GM12873 (cell line): ENCODE measurements at regions not wholly inside any gene's neighbourhood (a gene's known extent, or its start where the extent isn't known, plus 50 kb on each side); places are given as distances from the start of the nearest gene placed in this dataset.

Experiments
- TF ChIP-seq, protein P1 (sequence below): IDR thresholded peaks from 2 replicates; pipeline ENCODE4 v1.5.1; 2012; ENCODE audit warnings: low read depth, mild to moderate bottlenecking, moderate library complexity, low read length, control low read depth; ENCODE audit not compliant: insufficient read depth; ENCODE audit errors: missing control alignments

DNA sequence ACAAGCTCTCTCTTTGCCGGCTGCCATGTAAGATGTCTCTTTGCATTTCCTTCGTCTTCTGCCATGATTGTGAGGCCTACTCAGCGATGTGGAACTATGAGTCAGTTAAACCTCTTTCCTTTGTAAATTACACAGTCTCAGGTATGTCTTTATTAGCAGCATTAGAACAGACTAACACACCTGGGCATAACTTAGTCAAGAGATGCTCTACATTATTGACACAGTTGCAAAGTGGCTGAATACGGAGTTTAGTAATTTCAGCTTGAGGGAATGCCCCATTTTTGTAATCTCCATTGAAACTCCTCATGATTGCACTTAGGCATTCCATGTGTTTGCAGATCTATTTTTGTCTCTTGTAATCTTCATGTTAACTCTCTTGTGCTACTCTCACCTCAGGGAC is 299.5 kb upstream of the HAND2 start:
- TF ChIP-seq, protein P1, sequence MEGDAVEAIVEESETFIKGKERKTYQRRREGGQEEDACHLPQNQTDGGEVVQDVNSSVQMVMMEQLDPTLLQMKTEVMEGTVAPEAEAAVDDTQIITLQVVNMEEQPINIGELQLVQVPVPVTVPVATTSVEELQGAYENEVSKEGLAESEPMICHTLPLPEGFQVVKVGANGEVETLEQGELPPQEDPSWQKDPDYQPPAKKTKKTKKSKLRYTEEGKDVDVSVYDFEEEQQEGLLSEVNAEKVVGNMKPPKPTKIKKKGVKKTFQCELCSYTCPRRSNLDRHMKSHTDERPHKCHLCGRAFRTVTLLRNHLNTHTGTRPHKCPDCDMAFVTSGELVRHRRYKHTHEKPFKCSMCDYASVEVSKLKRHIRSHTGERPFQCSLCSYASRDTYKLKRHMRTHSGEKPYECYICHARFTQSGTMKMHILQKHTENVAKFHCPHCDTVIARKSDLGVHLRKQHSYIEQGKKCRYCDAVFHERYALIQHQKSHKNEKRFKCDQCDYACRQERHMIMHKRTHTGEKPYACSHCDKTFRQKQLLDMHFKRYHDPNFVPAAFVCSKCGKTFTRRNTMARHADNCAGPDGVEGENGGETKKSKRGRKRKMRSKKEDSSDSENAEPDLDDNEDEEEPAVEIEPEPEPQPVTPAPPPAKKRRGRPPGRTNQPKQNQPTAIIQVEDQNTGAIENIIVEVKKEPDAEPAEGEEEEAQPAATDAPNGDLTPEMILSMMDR = no peak

DNA sequence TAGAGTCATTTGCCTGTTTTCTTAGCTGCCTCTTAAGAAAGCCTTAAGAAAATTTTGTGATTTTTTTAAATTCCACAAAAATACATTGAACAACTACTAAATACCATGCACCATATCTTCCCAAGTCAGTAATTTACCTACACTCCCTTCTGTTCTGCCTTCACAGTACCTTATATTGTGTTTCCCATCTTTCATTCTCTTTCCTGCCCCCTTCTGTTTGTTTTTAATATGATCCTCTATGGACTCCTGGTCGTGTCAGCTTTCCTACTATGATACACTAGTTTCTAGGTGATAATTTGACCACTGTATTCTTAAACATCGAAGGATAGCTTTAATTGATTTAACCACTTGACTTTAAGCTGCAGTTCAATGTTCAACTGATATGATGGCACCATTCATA is 297.7 kb upstream of the HAND2 start:
- TF ChIP-seq, protein P1 = no peak

DNA sequence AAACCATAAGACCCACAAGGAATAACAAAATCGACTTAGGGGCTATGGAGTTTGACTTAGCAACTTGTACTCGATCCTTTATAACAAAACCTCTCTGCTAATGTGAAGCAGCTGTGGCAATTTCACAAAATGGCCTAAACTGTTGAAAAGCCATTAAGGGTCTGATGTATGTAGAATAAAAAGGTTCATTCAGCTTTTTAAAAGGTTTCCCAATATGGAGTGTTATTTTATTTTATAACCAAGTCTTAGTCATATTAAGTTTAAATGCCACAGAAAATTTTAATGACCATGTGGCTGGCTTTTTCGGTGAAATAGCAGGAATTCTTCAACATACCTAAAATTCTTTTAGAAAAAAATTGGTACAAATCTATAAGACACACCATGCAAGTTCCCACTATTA is 291.8 kb upstream of the HAND2 start:
- TF ChIP-seq, protein P1 = no peak

DNA sequence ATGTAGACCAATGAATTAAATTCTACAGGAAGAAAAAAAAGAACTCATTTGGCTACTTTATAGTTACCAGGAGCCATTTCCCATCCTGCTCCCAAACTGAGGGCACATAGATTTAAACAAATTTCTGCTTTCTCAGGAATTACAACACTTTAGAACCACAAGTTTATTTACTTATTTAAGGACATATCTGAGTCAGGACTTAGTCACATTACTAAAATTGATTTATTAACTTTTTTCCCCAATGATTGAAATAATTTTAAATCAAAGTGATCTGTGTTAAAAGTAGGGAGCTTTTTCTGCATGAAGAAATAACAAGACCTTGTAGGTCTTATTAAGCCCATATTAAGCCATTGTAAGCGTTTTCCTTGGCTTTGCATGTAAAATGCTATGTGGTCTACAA is 291.0 kb upstream of the HAND2 start:
- TF ChIP-seq, protein P1 = no peak

DNA sequence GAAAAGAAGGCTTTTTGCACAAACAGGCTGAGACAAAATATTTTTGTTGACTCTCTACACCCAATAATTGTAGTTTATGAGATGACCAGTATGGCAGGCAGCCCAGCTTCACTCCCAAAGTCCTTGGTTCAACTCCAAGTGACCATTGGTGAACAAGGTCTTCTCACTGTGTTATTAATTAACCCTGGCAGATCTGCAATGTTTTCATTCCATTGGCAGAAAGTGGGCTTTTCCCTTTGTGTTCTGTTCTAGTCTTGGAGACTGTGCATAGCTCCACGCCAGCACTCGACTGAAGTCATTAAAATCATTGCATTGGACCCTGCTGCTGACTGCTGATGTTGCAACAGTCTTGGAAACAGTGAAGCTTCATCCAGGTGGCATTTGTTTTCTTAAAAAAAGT is 277.3 kb upstream of the HAND2 start:
- TF ChIP-seq, protein P1 = no peak

DNA sequence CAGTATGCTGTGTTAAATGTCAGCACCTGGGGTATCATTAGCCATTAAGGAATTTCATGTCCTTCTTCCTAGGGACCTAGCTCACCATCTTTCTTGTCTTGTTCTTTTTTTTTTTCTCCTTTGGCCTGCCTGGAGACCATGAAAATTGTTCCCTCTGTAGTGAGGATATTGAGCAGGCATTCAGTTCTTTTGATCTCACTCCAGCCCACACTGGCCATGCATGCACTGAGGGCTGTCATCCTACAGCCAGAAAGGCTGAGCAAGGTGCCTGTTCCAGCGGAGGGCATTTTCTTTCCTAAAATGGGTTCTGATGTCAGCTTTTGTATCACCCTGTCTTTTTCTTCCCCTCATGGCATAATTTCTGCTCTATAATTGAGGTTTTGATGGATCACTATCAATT is 275.9 kb upstream of the HAND2 start:
- TF ChIP-seq, protein P1 = no peak

DNA sequence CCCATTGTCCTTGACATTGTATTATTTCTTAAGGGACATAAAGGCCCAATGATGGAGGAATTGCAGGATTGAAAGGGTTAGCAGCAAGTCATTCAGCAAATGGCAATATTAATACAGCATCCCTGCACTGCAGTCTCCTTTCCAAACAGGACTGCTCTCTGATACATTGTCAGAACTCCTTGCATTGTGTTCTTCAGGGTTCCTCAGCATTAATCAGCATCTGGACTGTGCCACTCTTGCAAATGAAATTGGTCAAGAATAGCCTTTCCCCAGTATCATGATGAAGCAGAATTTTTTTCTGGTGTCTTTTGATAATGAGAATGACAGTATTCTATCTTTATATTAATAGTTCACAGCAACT is 272.6 kb upstream of the HAND2 start:
- TF ChIP-seq, protein P1 = no peak
